ENCODE measurements at regions not wholly inside any gene's neighbourhood (a gene's known extent, or its start where the extent isn't known, plus 50 kb on each side); places are given as distances from the start of the nearest gene placed in this dataset.

DNA sequence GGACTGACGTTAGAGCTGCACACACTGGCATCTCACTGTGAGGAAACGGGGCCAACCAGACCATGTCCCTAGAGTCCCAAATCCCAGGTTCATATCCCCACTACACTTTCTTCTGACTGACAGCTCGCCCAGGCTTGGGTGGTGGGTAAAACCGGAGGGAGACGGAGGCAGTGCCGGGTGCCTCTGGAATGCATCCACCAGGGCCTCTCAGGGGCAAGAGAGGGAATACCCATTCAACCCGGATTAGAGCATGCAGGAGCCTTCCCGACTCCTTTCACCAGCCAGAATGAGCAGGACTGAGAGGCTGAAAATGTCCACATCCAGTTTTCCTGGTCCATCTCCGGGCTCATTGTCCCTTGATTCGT lies 297.2 kb downstream of the ADGRD1 start:
- TF ChIP-seq POLR2A (IDR thresholded peaks at IDR 0.05; ENCODE audit: low read length) (no peak), GATA1 (IDR thresholded peaks at IDR 0.05; ENCODE audit: low read depth, low read length) (no peak)
